T-helper 1 cell treated with Interleukin-12 subunit alpha and Interleukin-12 subunit beta and Interleukin-4 antibody, amounts not matched to agents 30 μg/mL and 1 μg/mL, for 36 hours (primary cell): ENCODE measurements at regions not wholly inside any gene's neighbourhood (a gene's known extent, or its start where the extent isn't known, plus 50 kb on each side); places are given as distances from the start of the nearest gene placed in this dataset.

Source experiments
- H3K27ac Mint-ChIP-seq: one replicate; pipeline ENCODE4 v1.8.0; 2021; ENCODE audit warnings: mild to moderate bottlenecking, mixed read lengths
- H3K27me3 Mint-ChIP-seq: one replicate; pipeline ENCODE4 v1.8.0; 2021; ENCODE audit warnings: low read depth, mixed read lengths
- H3K36me3 Mint-ChIP-seq: one replicate; pipeline ENCODE4 v1.8.0; 2021; ENCODE audit warnings: low read depth, mixed read lengths
- H3K4me1 Mint-ChIP-seq: one replicate; pipeline ENCODE4 v1.8.0; 2021; ENCODE audit warnings: low read depth, mixed read lengths
- H3K4me3 Mint-ChIP-seq: one replicate; pipeline ENCODE4 v1.8.0; 2021; ENCODE audit warnings: mild to moderate bottlenecking, moderate library complexity, mixed read lengths
- H3K9me3 Mint-ChIP-seq: one replicate; pipeline ENCODE4 v1.8.0; 2021; ENCODE audit warnings: mixed read lengths

- no peaks in the 10 kb centered on the region for H3K4me1 Mint-ChIP-seq
- no peak overlapping the region for H3K27ac Mint-ChIP-seq
- H3K4me3 Mint-ChIP-seq = no peak overlapping the region
- H3K9me3 Mint-ChIP-seq = peaks cover 5% of the 10 kb centered on the region
- H3K27me3 Mint-ChIP-seq = no peaks in the 10 kb centered on the region
- H3K36me3 Mint-ChIP-seq = no peaks in the 10 kb centered on the region
These were observed 225.0 kb upstream of the SALL1 start for GRCh38 chr16:51376080-51376479.

GRCh38 chr16:51374790-51375189 lies 223.7 kb upstream of the SALL1 start:
- peaks cover 5% of the 10 kb centered on the region for H3K9me3 Mint-ChIP-seq
- H3K4me3 Mint-ChIP-seq = no peak overlapping the region
- no peaks in the 10 kb centered on the region for H3K36me3 Mint-ChIP-seq
- H3K4me1 Mint-ChIP-seq = no peaks in the 10 kb centered on the region
- no peak overlapping the region for H3K27ac Mint-ChIP-seq
- H3K27me3 Mint-ChIP-seq = no peaks in the 10 kb centered on the region

DNA sequence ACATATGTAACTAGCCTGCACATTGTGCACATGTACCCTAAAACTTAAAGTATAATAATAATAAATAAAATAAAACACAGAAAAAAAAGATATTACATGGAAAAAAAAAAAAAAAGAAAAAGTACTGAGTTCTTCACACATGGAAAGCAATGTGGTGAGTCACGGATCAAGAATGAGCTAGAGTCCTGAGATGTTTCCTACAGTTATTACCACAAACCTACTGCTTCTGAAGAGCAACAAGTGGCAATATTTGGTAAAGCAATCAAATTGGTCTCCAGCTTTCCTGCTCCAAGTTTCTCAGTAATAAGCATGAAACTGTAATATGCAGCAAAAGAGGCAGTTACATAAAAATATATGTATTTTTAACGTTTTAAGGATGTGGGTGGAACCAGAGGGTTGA lies 223.3 kb upstream of the SALL1 start:
- Mint-ChIP-seq H3K4me3 (no peak overlapping the region), H3K27ac (no peak overlapping the region), H3K27me3 (no peaks in the 10 kb centered on the region), H3K9me3 (peaks cover 6% of the 10 kb centered on the region), H3K4me1 (no peaks in the 10 kb centered on the region), H3K36me3 (no peaks in the 10 kb centered on the region)

GRCh38 chr16:51365715-51366114 lies 214.6 kb upstream of the SALL1 start:
- Mint-ChIP-seq H3K9me3 (peaks cover 20% of the 10 kb centered on the region), H3K4me1 (no peaks in the 10 kb centered on the region), H3K27ac (no peak overlapping the region), H3K4me3 (no peak overlapping the region), H3K27me3 (no peaks in the 10 kb centered on the region), H3K36me3 (no peaks in the 10 kb centered on the region)

DNA sequence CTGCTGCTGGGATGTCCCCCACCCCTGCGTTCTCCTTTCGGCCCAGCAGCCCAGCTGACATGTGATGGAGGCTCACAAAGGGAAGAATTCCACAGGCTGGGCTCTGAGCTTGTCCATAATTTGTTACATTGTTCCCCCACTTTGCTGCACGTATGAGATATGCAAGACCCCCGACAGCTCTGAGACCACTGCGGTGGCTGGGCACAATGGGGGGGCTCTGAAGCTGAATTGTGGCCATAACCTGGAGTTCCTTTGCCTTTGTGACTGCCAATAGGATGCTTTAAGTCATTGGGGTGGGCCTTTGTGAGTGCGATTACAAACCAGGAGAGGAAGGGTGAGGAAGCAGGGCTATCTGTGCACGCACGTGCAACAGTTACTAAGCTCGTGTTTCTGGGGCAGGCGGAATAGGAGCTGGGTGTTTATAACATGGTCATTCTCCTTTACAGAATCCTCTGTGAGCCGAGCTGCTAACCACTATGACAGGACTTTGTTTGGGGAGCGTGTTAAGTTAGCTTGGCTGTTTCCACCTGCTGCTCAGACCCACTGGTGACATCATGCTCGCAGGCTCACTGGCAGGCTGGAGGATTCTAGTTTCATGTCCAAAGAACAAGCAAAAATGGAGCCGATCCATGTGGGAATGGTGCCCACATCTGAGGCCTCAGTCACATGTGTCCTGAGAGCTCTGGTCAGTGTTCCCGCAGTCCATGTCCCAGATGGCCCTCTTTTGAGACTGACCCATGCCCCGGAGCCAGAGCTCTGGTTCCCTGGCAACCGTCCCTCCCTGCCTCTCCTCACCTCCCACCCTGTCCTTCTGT lies 208.3 kb upstream of the SALL1 start:
- no peak overlapping the region for H3K27ac Mint-ChIP-seq
- H3K36me3 Mint-ChIP-seq = no peaks in the 10 kb centered on the region
- H3K27me3 Mint-ChIP-seq = no peaks in the 10 kb centered on the region
- no peaks in the 10 kb centered on the region for H3K9me3 Mint-ChIP-seq
- H3K4me3 Mint-ChIP-seq = no peak overlapping the region
- no peaks in the 10 kb centered on the region for H3K4me1 Mint-ChIP-seq

DNA sequence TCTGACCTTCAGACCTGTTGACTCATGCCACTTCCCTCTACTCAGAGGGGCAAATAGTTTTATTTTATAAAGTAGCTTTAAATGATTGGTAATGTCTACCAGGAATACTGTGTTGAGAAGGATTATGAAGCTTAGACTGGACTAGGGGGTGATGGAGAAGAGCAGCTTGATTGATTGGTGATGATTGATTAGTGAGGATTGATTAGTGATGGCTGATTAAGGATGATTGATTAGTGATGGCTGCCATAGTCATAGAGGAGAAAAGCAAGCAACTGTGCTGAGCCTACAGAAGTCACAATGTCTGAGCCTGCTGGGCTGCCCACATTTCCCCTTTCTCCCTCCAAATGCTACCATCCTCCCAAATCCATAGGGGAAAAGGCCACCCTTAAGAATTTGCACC lies 206.8 kb upstream of the SALL1 start:
- Mint-ChIP-seq H3K36me3 (no peaks in the 10 kb centered on the region), H3K27ac (no peak overlapping the region), H3K9me3 (no peaks in the 10 kb centered on the region), H3K27me3 (no peaks in the 10 kb centered on the region), H3K4me1 (no peaks in the 10 kb centered on the region), H3K4me3 (no peak overlapping the region)

DNA sequence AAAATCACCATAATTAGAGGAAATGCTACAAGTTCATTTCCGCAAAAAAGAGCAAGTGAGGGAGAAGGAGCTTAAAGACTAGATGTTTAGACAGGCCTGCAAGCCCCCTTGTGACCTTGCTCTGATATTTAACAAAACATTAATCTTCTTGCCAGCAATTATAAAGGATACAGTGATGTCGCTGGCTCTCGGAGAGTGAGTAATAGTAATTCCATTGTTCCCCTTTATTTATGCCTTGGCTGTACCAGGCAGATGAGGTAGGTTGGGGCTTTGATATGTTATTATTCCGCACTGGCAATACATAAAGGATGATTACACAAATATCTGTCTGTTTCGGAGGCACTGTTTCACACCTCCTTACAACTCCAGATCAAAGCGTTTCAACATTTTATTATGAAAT lies 204.8 kb upstream of the SALL1 start:
- H3K27me3 Mint-ChIP-seq = no peaks in the 10 kb centered on the region
- no peaks in the 10 kb centered on the region for H3K4me1 Mint-ChIP-seq
- H3K9me3 Mint-ChIP-seq = no peaks in the 10 kb centered on the region
- H3K4me3 Mint-ChIP-seq = no peak overlapping the region
- no peak overlapping the region for H3K27ac Mint-ChIP-seq
- H3K36me3 Mint-ChIP-seq = no peaks in the 10 kb centered on the region

DNA sequence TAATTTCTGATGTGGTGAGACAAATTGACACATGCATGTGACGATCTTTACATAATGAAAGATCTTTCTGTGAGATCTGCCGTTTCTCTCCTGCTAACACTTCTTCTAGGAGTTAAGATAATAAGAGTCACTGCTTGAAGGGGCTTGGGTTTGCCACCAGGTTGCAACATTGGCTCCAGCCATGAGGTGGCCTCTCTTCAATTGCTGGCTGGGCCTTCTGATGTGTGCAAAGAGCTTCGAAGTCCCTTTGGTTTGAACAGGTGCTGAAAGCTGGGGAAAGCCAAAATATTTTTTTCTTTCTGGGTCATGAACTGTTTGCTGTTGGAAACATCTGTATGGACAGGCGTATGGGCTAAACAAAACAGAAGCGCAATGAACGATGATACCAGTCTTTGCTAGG lies 204.1 kb upstream of the SALL1 start:
- H3K4me3 Mint-ChIP-seq = no peak overlapping the region
- H3K27ac Mint-ChIP-seq = no peak overlapping the region
- H3K9me3 Mint-ChIP-seq = no peaks in the 10 kb centered on the region
- H3K4me1 Mint-ChIP-seq = no peaks in the 10 kb centered on the region
- H3K36me3 Mint-ChIP-seq = no peaks in the 10 kb centered on the region
- H3K27me3 Mint-ChIP-seq = no peaks in the 10 kb centered on the region

- Mint-ChIP-seq H3K4me3 (no peak overlapping the region), H3K27me3 (no peaks in the 10 kb centered on the region), H3K4me1 (no peaks in the 10 kb centered on the region), H3K36me3 (no peaks in the 10 kb centered on the region), H3K9me3 (no peaks in the 10 kb centered on the region), H3K27ac (no peak overlapping the region)
These were observed 202.0 kb upstream of the SALL1 start for GRCh38 chr16:51353055-51353454.

DNA sequence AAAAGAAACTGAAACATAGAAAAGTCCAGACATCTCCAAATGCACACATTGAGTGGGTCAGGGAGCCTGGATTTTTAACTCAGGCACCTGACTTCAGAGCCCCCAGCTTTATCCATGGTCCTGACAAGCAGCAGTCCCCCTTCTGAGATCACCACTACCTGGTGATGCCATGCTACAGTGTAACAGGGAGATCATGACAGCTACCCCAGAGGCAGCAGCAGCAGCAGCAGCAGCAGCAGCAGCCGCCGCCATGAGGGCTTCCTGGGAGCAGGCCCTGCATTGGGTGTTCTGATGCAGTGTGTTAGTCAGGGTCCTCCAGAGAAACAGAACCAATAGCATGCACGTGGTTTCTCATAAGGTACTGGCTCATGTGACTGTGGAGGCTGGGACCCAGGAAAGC lies 198.6 kb upstream of the SALL1 start:
- no peak overlapping the region for H3K4me3 Mint-ChIP-seq
- no peaks in the 10 kb centered on the region for H3K36me3 Mint-ChIP-seq
- no peaks in the 10 kb centered on the region for H3K4me1 Mint-ChIP-seq
- H3K9me3 Mint-ChIP-seq = no peaks in the 10 kb centered on the region
- H3K27me3 Mint-ChIP-seq = no peaks in the 10 kb centered on the region
- no peak overlapping the region for H3K27ac Mint-ChIP-seq

GRCh38 chr16:51343411-51343810 lies 192.3 kb upstream of the SALL1 start:
- no peaks in the 10 kb centered on the region for H3K36me3 Mint-ChIP-seq
- no peak overlapping the region for H3K27ac Mint-ChIP-seq
- H3K9me3 Mint-ChIP-seq = no peaks in the 10 kb centered on the region
- no peak overlapping the region for H3K4me3 Mint-ChIP-seq
- H3K27me3 Mint-ChIP-seq = no peaks in the 10 kb centered on the region
- H3K4me1 Mint-ChIP-seq = no peaks in the 10 kb centered on the region

- Mint-ChIP-seq H3K27ac (no peak overlapping the region), H3K4me3 (no peak overlapping the region), H3K36me3 (no peaks in the 10 kb centered on the region), H3K4me1 (no peaks in the 10 kb centered on the region), H3K27me3 (no peaks in the 10 kb centered on the region), H3K9me3 (peaks cover 4% of the 10 kb centered on the region)
These were observed 190.1 kb upstream of the SALL1 start for GRCh38 chr16:51341204-51341603.

DNA sequence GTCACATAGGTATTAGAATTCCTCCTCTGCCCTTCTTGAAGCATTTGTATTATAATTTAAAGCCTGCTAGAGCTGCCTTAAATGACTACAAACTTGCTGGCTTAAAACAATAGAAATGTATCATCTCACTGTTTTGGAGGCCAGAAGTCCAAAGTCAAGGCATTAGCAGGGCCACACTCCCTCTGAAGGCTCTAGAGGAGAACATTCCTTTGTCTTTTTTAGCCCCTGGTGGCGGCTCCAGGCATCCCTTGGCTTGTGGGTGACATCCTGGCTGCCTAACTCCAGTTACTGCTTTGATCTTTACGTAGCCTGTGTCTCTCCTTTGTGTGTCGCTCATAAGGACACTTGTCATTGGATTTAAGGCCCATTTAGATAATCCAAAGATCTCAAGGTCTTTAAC lies 186.6 kb upstream of the SALL1 start:
- no peaks in the 10 kb centered on the region for H3K4me1 Mint-ChIP-seq
- peaks cover 6% of the 10 kb centered on the region for H3K9me3 Mint-ChIP-seq
- no peaks in the 10 kb centered on the region for H3K36me3 Mint-ChIP-seq
- H3K27me3 Mint-ChIP-seq = no peaks in the 10 kb centered on the region
- H3K4me3 Mint-ChIP-seq = no peak overlapping the region
- no peak overlapping the region for H3K27ac Mint-ChIP-seq

DNA sequence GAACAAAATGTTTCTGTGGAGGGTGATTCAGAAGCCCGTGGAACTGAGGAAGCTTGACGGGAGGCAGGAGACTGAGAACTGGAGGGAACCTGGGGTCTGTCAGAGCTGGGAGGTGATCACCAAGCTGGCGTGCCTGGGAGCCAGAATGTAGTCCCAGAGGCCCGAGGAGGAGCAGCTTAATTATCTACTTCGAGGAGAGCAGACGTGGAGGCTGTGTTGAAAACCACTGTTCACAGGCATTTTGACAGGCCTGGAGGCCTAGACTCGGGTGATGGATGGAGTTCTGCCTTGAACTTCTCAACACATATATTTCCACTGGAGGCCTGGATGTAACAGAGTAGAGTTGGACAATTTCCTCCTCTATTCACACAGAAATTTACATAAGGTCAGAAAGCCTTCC lies 177.7 kb upstream of the SALL1 start:
- Mint-ChIP-seq H3K4me1 (no peaks in the 10 kb centered on the region), H3K27me3 (no peaks in the 10 kb centered on the region), H3K27ac (no peak overlapping the region), H3K4me3 (no peak overlapping the region), H3K9me3 (peaks cover 4% of the 10 kb centered on the region), H3K36me3 (no peaks in the 10 kb centered on the region)

- no peaks in the 10 kb centered on the region for H3K36me3 Mint-ChIP-seq
- no peaks in the 10 kb centered on the region for H3K27me3 Mint-ChIP-seq
- H3K9me3 Mint-ChIP-seq = peaks cover 4% of the 10 kb centered on the region
- H3K4me3 Mint-ChIP-seq = no peak overlapping the region
- no peaks in the 10 kb centered on the region for H3K4me1 Mint-ChIP-seq
- no peak overlapping the region for H3K27ac Mint-ChIP-seq
These were observed 175.9 kb upstream of the SALL1 start for GRCh38 chr16:51327001-51327400.
